Kasumi-1 (cell line): ENCODE measurements at regions not wholly inside any gene's neighbourhood (a gene's known extent, or its start where the extent isn't known, plus 50 kb on each side); places are given as distances from the start of the nearest gene placed in this dataset.

Source experiments
- DNase-seq, 2 experiments: peaks; one replicate each; lab custom pipeline; 2025; lab: John Stamatoyannopoulos, UW

GRCh38 chr15:37576952-37577351, 357.5 kb upstream of the TMCO5A start:
- DNase-seq, result no peak

- DNase-seq, result no peak
Measured at GRCh38 chr15:37581866-37582532, 352.4 kb upstream of the TMCO5A start.

GRCh38 chr15:37582852-37583251, 351.6 kb upstream of the TMCO5A start:
- DNase-seq, result no peak

- DNase-seq, result no peak
Measured at GRCh38 chr15:37586011-37586583, 348.3 kb upstream of the TMCO5A start.

- no peak for DNase-seq
Measured at GRCh38 chr15:37586976-37587375, 347.5 kb upstream of the TMCO5A start.

GRCh38 chr15:37594417-37594816, 340.0 kb upstream of the TMCO5A start:
- DNase-seq, result no peak

- no peak for DNase-seq
Measured at GRCh38 chr15:37595426-37595970, 338.9 kb upstream of the TMCO5A start.

GRCh38 chr15:37599156-37599555, 335.3 kb upstream of the TMCO5A start:
- no peak for DNase-seq

- DNase-seq, result no peak
Measured at GRCh38 chr15:37616215-37616614, 318.2 kb upstream of the TMCO5A start.

- no peak for DNase-seq
Measured at GRCh38 chr15:37618353-37618752, 316.1 kb upstream of the TMCO5A start.

GRCh38 chr15:37619358-37620042, 314.9 kb upstream of the TMCO5A start:
- DNase-seq, result no peak

- DNase-seq, result no peak
Measured at GRCh38 chr15:37625576-37625975, 308.9 kb upstream of the TMCO5A start.

GRCh38 chr15:37628507-37628906, 305.9 kb upstream of the TMCO5A start:
- DNase-seq, result no peak

- DNase-seq, result no peak
Measured at GRCh38 chr15:37636736-37637135, 297.7 kb upstream of the TMCO5A start.

GRCh38 chr15:37638116-37638515, 296.3 kb upstream of the TMCO5A start:
- no peak for DNase-seq

- DNase-seq, result no peak
Measured at GRCh38 chr15:37638691-37639090, 295.7 kb upstream of the TMCO5A start.

- DNase-seq, result no peak
Measured at GRCh38 chr15:37652646-37653417, 281.6 kb upstream of the TMCO5A start.

- no peak for DNase-seq
Measured at GRCh38 chr15:37678124-37678523, 256.3 kb upstream of the TMCO5A start.

GRCh38 chr15:37679627-37680026, 254.8 kb upstream of the TMCO5A start:
- DNase-seq, result no peak

GRCh38 chr15:37682304-37682703, 252.1 kb upstream of the TMCO5A start:
- DNase-seq, result peak; percentile 0 to 7

- no peak for DNase-seq
Measured at GRCh38 chr15:37691911-37692310, 242.5 kb upstream of the TMCO5A start.

- no peak for DNase-seq
Measured at GRCh38 chr15:37693926-37694325, 240.5 kb upstream of the TMCO5A start.
